Fibroblast of villous mesenchyme (primary cell): ENCODE measurements at regions not wholly inside any gene's neighbourhood (a gene's known extent, or its start where the extent isn't known, plus 50 kb on each side); places are given as distances from the start of the nearest gene placed in this dataset.

Source experiments
- DNase-seq: peaks from one replicate; pipeline ENCODE4 v3.0.0-alpha.2; 2010; ENCODE audit warnings: low read depth
- H3K4me3 ChIP-seq: 2 replicates; pipeline ENCODE4 v1.5.1; 2011; ENCODE audit warnings: low read depth, mild to moderate bottlenecking, low read length
- CTCF ChIP-seq: IDR thresholded peaks from 2 replicates; pipeline ENCODE4 v1.5.1; 2012; ENCODE audit warnings: low read depth, mild to moderate bottlenecking, low read length; ENCODE audit not compliant: insufficient read depth

- no peak for DNase-seq
- no peak overlapping the region for H3K4me3 ChIP-seq
- TF ChIP-seq CTCF, result no peak
These were observed 131.8 kb upstream of the UBE2E2 start for GRCh38 chr3:23071296-23071695.

GRCh38 chr3:23071758-23072157 lies 131.4 kb upstream of the UBE2E2 start:
- TF ChIP-seq CTCF, result no peak
- H3K4me3 ChIP-seq, result no peak overlapping the region
- no peak for DNase-seq

GRCh38 chr3:23072693-23073092 lies 130.4 kb upstream of the UBE2E2 start:
- no peak for TF ChIP-seq CTCF
- DNase-seq, result no peak
- no peak overlapping the region for H3K4me3 ChIP-seq

GRCh38 chr3:23073724-23074305 lies 129.3 kb upstream of the UBE2E2 start:
- TF ChIP-seq CTCF, result no peak
- no peak for DNase-seq
- H3K4me3 ChIP-seq, result no peak overlapping the region

GRCh38 chr3:23075496-23075895 lies 127.6 kb upstream of the UBE2E2 start:
- DNase-seq, result no peak
- no peak for TF ChIP-seq CTCF
- H3K4me3 ChIP-seq, result no peak overlapping the region

GRCh38 chr3:23076437-23076836 lies 126.7 kb upstream of the UBE2E2 start:
- no peak for DNase-seq
- H3K4me3 ChIP-seq, result no peak overlapping the region
- no peak for TF ChIP-seq CTCF

GRCh38 chr3:23077126-23077525 lies 126.0 kb upstream of the UBE2E2 start:
- H3K4me3 ChIP-seq, result no peak overlapping the region
- no peak for DNase-seq
- TF ChIP-seq CTCF, result no peak
